ENCODE measurements at regions not wholly inside any gene's neighbourhood (a gene's known extent, or its start where the extent isn't known, plus 50 kb on each side); places are given as distances from the start of the nearest gene placed in this dataset.

DNA sequence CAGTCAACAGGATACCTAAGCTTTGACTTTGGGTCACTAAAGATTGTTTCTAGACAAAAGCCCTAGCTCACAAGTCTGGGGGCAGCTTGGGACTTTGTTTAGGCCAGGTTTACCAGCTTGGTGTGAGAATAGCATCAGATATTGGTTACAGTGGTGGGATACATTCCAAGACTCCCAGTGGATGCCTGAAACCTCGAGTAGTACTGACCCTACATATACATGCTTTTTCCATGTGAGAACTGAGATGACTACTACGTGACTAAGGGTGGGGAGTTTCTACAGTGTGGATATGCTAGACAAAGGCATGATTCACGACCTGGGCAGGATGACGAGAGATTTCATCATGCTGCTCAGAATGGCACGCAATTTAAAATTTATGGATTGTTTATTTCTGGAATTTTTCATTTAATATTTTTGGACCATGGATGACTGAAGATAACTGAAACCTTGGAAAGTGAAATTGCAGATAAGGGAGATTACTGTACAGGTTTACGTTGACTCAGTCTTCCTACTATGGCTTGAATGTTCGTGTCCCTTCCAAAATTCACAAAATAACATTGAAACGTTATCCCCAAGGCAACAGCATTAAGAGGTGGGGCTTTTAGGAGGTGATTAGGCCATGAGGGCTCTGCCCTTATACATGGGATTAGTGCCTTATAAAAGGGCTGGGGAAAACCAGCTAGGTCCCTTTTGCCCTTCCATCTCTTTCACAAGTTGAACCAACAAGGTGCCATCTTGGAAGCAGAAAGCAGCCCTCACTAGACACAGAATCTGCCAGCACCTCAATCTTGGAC lies 50.2 kb upstream of the CTAGE1 start:
- ATAC-seq (ENCODE audit: low read depth) = peak; percentile 80
- Histone ChIP-seq H3K9me3 (ENCODE audit: severe bottlenecking) (peaks cover 7% of the 10 kb centered on the region), H3K27me3 (ENCODE audit: insufficient read depth, poor library complexity, severe bottlenecking) (no peaks in the 10 kb centered on the region), H3K4me1 (ENCODE audit: insufficient read depth, poor library complexity, severe bottlenecking) (peaks cover 37% of the 10 kb centered on the region), H3K27ac (ENCODE audit: poor library complexity, severe bottlenecking) (peak overlapping the region; percentile 95), H3K4me3 (ENCODE audit: severe bottlenecking) (no peak overlapping the region), H3K36me3 (ENCODE audit: low read depth) (no peaks in the 10 kb centered on the region)
- DNase-seq (ENCODE audit: low spot score) = peak; percentile 73
- no peak for TF ChIP-seq CTCF (IDR thresholded peaks at IDR 0.05; ENCODE audit: poor library complexity, severe bottlenecking)

DNA sequence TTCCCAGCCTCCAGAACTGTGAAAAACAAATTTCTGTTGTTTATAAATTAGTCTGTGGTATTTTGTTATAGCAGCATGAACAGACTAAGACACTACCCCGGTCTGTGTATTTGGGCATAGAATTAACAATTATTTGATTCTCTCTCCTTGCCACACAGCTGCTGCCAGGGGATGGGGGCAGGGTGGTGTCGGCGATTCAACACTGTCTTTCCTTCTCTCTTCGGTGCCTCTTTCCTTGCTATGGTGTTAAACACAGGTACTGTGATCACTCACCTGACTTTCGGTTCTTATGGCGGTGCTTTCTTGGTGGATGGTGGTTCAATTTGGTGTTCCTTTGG lies 50.8 kb upstream of the CTAGE1 start:
- Histone ChIP-seq H3K9me3 (ENCODE audit: severe bottlenecking) (peaks cover 7% of the 10 kb centered on the region), H3K27ac (ENCODE audit: poor library complexity, severe bottlenecking) (peak overlapping the region; percentile 95), H3K4me1 (ENCODE audit: insufficient read depth, poor library complexity, severe bottlenecking) (peaks cover 37% of the 10 kb centered on the region), H3K36me3 (ENCODE audit: low read depth) (no peaks in the 10 kb centered on the region), H3K4me3 (ENCODE audit: severe bottlenecking) (no peak overlapping the region), H3K27me3 (ENCODE audit: insufficient read depth, poor library complexity, severe bottlenecking) (no peaks in the 10 kb centered on the region)
- no peak for DNase-seq (ENCODE audit: low spot score)
- no peak for ATAC-seq (ENCODE audit: low read depth)
- TF ChIP-seq CTCF (IDR thresholded peaks at IDR 0.05; ENCODE audit: poor library complexity, severe bottlenecking) = no peak

- peaks cover 37% of the 10 kb centered on the region for H3K4me1 ChIP-seq (ENCODE audit: insufficient read depth, poor library complexity, severe bottlenecking)
- H3K9me3 ChIP-seq (ENCODE audit: severe bottlenecking) = peaks cover 7% of the 10 kb centered on the region
- no peak for TF ChIP-seq CTCF (IDR thresholded peaks at IDR 0.05; ENCODE audit: poor library complexity, severe bottlenecking)
- ATAC-seq (ENCODE audit: low read depth) = no peak
- H3K36me3 ChIP-seq (ENCODE audit: low read depth) = no peaks in the 10 kb centered on the region
- no peak overlapping the region for H3K4me3 ChIP-seq (ENCODE audit: severe bottlenecking)
- peak overlapping the region; percentile 95 for H3K27ac ChIP-seq (ENCODE audit: poor library complexity, severe bottlenecking)
- no peaks in the 10 kb centered on the region for H3K27me3 ChIP-seq (ENCODE audit: insufficient read depth, poor library complexity, severe bottlenecking)
- DNase-seq (ENCODE audit: low spot score) = no peak
Measured at GRCh38 chr18:22469061-22469734, 51.5 kb upstream of the CTAGE1 start.

DNA sequence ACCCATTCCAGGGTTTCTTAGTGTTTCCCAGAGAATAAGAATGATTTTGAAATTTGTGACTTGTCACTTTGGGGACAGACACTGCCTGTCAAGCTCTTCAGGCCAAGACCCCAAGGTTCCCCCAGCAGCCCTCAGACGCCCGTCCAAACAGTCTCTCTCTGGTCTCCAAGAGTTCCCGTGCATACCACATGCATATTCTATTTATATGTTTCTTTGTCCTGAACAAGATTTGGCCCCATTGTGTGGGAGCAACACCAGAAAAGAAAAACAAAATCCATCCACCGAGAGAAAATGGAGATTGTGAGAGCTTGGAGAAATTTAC lies 52.2 kb upstream of the CTAGE1 start:
- H3K4me1 ChIP-seq (ENCODE audit: insufficient read depth, poor library complexity, severe bottlenecking) = peaks cover 37% of the 10 kb centered on the region

More for the DNA sequence above, 52.2 kb upstream of the CTAGE1 start:
- TF ChIP-seq CTCF (IDR thresholded peaks at IDR 0.05; ENCODE audit: poor library complexity, severe bottlenecking) = no peak
- ATAC-seq (ENCODE audit: low read depth) (no peak), DNase-seq (ENCODE audit: low spot score) (no peak)
- Histone ChIP-seq H3K27me3 (ENCODE audit: insufficient read depth, poor library complexity, severe bottlenecking) (no peaks in the 10 kb centered on the region), H3K4me3 (ENCODE audit: severe bottlenecking) (no peak overlapping the region), H3K27ac (ENCODE audit: poor library complexity, severe bottlenecking) (no peak overlapping the region), H3K36me3 (ENCODE audit: low read depth) (no peaks in the 10 kb centered on the region), H3K9me3 (ENCODE audit: severe bottlenecking) (peaks cover 7% of the 10 kb centered on the region)
